A673 (cell line): ENCODE measurements at regions not wholly inside any gene's neighbourhood (a gene's known extent, or its start where the extent isn't known, plus 50 kb on each side); places are given as distances from the start of the nearest gene placed in this dataset.
A peak's percentile ranks its signal among the peaks of the same experiment; 100 is the strongest.

Experiments
- BruUV-seq: library from RNA; stranded (reverse); fragments of 400-500 nt; replicated peaks from 2 replicates; lab custom pipeline; 2021; lab: Mats Ljungman, UMichigan
- CTCF ChIA-PET: fragments of 300-600 bp; sonication (Branson Sonifier 250); formaldehyde crosslinking; loops from one replicate; lab custom pipeline; 2022; ENCODE audit warnings: antibody characterized with exemption; lab: Charles Lee
- POLR2A ChIA-PET: fragments of 300-600 bp; sonication (Branson Sonifier 250); formaldehyde crosslinking; loops from one replicate; lab custom pipeline; 2022; ENCODE audit warnings: antibody characterized with exemption; ENCODE audit not compliant: low non-redundant PET; lab: Charles Lee
- DNase-seq: peaks from one replicate; pipeline ENCODE4 v3.0.0-alpha.2; 2015; ENCODE audit warnings: low spot score
- H3K27ac ChIP-seq: fragments of 200-600 bp; sonication (generic); 2 replicates; pipeline ENCODE4 v1.5.1; 2016; ENCODE audit warnings: mixed run types, low read depth, mild to moderate bottlenecking, mixed read lengths, antibody characterized with exemption, low read length; ENCODE audit not compliant: poor library complexity, severe bottlenecking
- H3K27me3 ChIP-seq: fragments of 200-600 bp; sonication (generic); replicated peaks from 2 replicates; pipeline ENCODE4 v1.6.1; 2017; ENCODE audit warnings: mixed run types, low read depth, mild to moderate bottlenecking, mixed read lengths, antibody characterized with exemption, low read length; ENCODE audit not compliant: insufficient read depth, poor library complexity
- H3K36me3 ChIP-seq: fragments of 200-600 bp; sonication (generic); 2 replicates; pipeline ENCODE4 v1.6.1; 2016; ENCODE audit warnings: mixed run types, mild to moderate bottlenecking, mixed read lengths, antibody characterized with exemption, low read length; ENCODE audit not compliant: insufficient read depth, poor library complexity, severe bottlenecking
- H3K4me1 ChIP-seq: fragments of 200-600 bp; sonication (generic); 2 replicates; pipeline ENCODE4 v1.6.1; 2017; ENCODE audit warnings: mixed run types, mild to moderate bottlenecking, mixed read lengths, antibody characterized with exemption, low read length; ENCODE audit not compliant: insufficient read depth, poor library complexity, severe bottlenecking
- H3K4me3 ChIP-seq: fragments of 200-600 bp; sonication (generic); 2 replicates; pipeline ENCODE4 v1.5.1; 2016; ENCODE audit warnings: low read depth, mixed run types, mild to moderate bottlenecking, mixed read lengths, low read length; ENCODE audit not compliant: poor library complexity, severe bottlenecking
- H3K9me3 ChIP-seq: fragments of 200-600 bp; sonication (generic); 2 replicates; pipeline ENCODE4 v1.6.1; 2016; ENCODE audit warnings: mixed run types, low read depth, mild to moderate bottlenecking, mixed read lengths, antibody characterized with exemption, low read length; ENCODE audit not compliant: poor library complexity, severe bottlenecking
- CTCF ChIP-seq: fragments of 300-800, 200-600 bp; sonication (generic); conservative IDR thresholded peaks from 2 replicates; pipeline ENCODE4 v1.5.1; 2017; ENCODE audit warnings: low read depth, mild to moderate bottlenecking, antibody characterized with exemption, low read length, moderate library complexity, mixed read lengths
- EZH2 ChIP-seq: fragments of 200-600 bp; sonication (generic); IDR thresholded peaks from 2 replicates; pipeline ENCODE4 v1.6.1; 2017; ENCODE audit warnings: borderline replicate concordance, low read depth, mild to moderate bottlenecking, mixed read lengths, antibody characterized with exemption, low read length; ENCODE audit not compliant: poor library complexity, severe bottlenecking
- intact Hi-C: fragments of 100-400 bp; cut with micrococcal nuclease; formaldehyde crosslinking; loops from one replicate; pipeline ENCODE4 v1.10.0; 2022; ENCODE audit not compliant: unreplicated experiment

GRCh38 chr13:78787190-78787589 lies 128.2 kb upstream of the OBI1 start:
- intact Hi-C loops, result loop anchor here (10.0 kb wide), 1 partner anchor 652 kb away; no protein-coding TSS in a partner anchor
- peak overlapping the region; percentile 92 for H3K27ac ChIP-seq
- TF ChIP-seq EZH2 (no peak), CTCF (no peak)
- DNase-seq, result peak; percentile 69
- ChIA-PET POLR2A (interaction anchor here (0.7 kb wide), 1 partner anchor 1092 kb away, joined by 3 read pairs; no protein-coding TSS in a partner anchor), CTCF (no interaction called here)
- no peaks in the 10 kb centered on the region for H3K9me3 ChIP-seq
- H3K4me1 ChIP-seq, result peaks cover 69% of the 10 kb centered on the region
- no peaks in the 10 kb centered on the region for H3K36me3 ChIP-seq
- no TSS peak for BruUV-seq
- no peak overlapping the region for H3K4me3 ChIP-seq
- H3K27me3 ChIP-seq, result peaks cover 24% of the 10 kb centered on the region

GRCh38 chr13:78786459-78786858 lies 127.5 kb upstream of the OBI1 start:
- ChIA-PET POLR2A (interaction anchor here (0.7 kb wide), 1 partner anchor 1091 kb away, joined by 3 read pairs; no protein-coding TSS in a partner anchor), CTCF (no interaction called here)
- H3K36me3 ChIP-seq, result no peaks in the 10 kb centered on the region
- H3K27ac ChIP-seq, result peak overlapping the region; percentile 92
- no peaks in the 10 kb centered on the region for H3K9me3 ChIP-seq
- TF ChIP-seq CTCF (no peak), EZH2 (no peak)
- BruUV-seq, result no TSS peak
- intact Hi-C loops, result loop anchor here (10.0 kb wide), 1 partner anchor 652 kb away; no protein-coding TSS in a partner anchor
- peak; percentile 43 for DNase-seq
- no peak overlapping the region for H3K4me3 ChIP-seq
- H3K4me1 ChIP-seq, result peaks cover 62% of the 10 kb centered on the region
- peaks cover 28% of the 10 kb centered on the region for H3K27me3 ChIP-seq

- no peak for DNase-seq
- TF ChIP-seq CTCF (no peak), EZH2 (no peak)
- Histone ChIP-seq H3K36me3 (no peaks in the 10 kb centered on the region), H3K4me3 (no peak overlapping the region), H3K27me3 (peaks cover 28% of the 10 kb centered on the region), H3K9me3 (no peaks in the 10 kb centered on the region), H3K4me1 (peaks cover 63% of the 10 kb centered on the region), H3K27ac (peak overlapping the region; percentile 92)
- ChIA-PET CTCF (no interaction called here), POLR2A (no interaction called here)
- intact Hi-C loops, result loop anchor here (10.0 kb wide), 1 partner anchor 651 kb away; no protein-coding TSS in a partner anchor
- BruUV-seq, result no TSS peak
Observed at GRCh38 chr13:78785764-78786163, 126.8 kb upstream of the OBI1 start.
